ENCODE measurements at regions not wholly inside any gene's neighbourhood (a gene's known extent, or its start where the extent isn't known, plus 50 kb on each side); places are given as distances from the start of the nearest gene placed in this dataset.

DNA sequence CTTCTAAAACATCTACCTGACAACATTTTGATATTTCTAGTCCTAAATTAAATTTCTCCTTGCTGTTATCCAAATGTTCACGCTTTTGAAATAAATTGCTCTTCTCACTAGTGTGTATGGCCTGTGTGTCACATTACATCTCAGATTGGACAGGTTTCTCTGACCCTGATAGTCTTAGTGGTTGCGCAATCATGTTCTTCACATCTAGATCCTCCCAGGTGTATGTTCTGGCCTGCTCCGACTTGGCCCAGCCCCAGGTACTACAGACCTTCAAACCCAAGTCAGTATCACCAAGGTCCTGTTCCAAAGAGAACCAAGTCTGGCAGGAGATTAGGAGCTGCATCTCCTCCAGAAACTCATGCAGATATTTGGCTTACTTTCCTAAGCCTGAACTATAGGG is 209.5 kb downstream of the ASCL1 start:
- Histone ChIP-seq H3K4me3 (ENCODE audit: low read length) (no peak overlapping the region), H3K36me3 (replicated peaks; ENCODE audit: low read depth, low read length) (no peaks in the 10 kb centered on the region)

DNA sequence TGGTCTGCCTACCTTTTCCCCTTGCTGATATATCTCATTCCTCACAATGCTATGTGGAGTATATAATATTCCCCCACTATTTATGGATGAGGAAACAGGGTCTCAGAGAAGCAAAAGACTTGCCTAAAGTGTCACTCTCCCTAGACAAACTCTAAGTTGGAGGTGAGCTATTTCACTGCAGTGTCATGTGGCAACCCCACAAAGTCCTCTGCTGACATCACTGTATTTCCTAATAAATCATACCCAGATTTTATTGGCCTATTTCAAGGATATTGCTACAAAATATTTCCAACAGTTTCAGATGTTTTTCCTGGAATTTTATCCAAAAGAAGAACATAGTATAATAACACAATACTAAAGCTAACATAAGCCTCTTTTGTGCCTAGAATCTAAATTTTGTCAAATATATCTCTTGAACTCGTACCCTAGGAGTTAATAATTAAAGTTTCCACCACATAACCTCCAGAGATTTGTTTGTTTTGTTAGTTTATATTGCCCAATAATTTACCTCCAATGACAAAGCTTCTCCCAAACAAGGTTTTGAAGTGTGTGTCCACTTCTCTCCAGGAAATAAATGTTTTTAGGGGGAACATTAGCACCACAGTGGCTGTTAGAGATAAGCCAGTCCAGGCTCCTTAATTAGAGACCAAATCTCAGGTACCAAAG is 215.1 kb downstream of the ASCL1 start:
- Histone ChIP-seq H3K9ac (ENCODE audit: low read length) (no peak overlapping the region), H3K9me3 (ENCODE audit: insufficient read depth, low read length) (no peaks in the 10 kb centered on the region), H3K79me2 (ENCODE audit: low read length) (no peaks in the 10 kb centered on the region), H3K4me3 (ENCODE audit: low read length) (no peak overlapping the region), H2AFZ (ENCODE audit: low read depth, low read length) (no peak overlapping the region), H3K27me3 (ENCODE audit: low read depth, low read length) (no peaks in the 10 kb centered on the region), H3K4me2 (ENCODE audit: low read length) (no peak overlapping the region), H3K27ac (ENCODE audit: low read length) (no peak overlapping the region), H4K20me1 (ENCODE audit: insufficient read depth, low read length) (no peaks in the 10 kb centered on the region), H3K4me1 (ENCODE audit: low read length) (no peaks in the 10 kb centered on the region), H3K36me3 (replicated peaks; ENCODE audit: low read depth, low read length) (no peaks in the 10 kb centered on the region)
- TF ChIP-seq, protein P1, sequence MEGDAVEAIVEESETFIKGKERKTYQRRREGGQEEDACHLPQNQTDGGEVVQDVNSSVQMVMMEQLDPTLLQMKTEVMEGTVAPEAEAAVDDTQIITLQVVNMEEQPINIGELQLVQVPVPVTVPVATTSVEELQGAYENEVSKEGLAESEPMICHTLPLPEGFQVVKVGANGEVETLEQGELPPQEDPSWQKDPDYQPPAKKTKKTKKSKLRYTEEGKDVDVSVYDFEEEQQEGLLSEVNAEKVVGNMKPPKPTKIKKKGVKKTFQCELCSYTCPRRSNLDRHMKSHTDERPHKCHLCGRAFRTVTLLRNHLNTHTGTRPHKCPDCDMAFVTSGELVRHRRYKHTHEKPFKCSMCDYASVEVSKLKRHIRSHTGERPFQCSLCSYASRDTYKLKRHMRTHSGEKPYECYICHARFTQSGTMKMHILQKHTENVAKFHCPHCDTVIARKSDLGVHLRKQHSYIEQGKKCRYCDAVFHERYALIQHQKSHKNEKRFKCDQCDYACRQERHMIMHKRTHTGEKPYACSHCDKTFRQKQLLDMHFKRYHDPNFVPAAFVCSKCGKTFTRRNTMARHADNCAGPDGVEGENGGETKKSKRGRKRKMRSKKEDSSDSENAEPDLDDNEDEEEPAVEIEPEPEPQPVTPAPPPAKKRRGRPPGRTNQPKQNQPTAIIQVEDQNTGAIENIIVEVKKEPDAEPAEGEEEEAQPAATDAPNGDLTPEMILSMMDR (IDR thresholded peaks at IDR 0.05; ENCODE audit: low read depth, low read length), result no peak
- no peak for TF ChIP-seq EZH2phosphoT487 (IDR thresholded peaks at IDR 0.05; ENCODE audit: low read depth)

More for the DNA sequence above, 209.5 kb downstream of the ASCL1 start:
- TF ChIP-seq EZH2phosphoT487 (IDR thresholded peaks at IDR 0.05; ENCODE audit: low read depth), result no peak
- TF ChIP-seq, protein P1 (IDR thresholded peaks at IDR 0.05; ENCODE audit: low read depth, low read length), result no peak
- Histone ChIP-seq H3K4me1 (ENCODE audit: low read length) (no peaks in the 10 kb centered on the region), H3K4me2 (ENCODE audit: low read length) (no peak overlapping the region), H3K27ac (ENCODE audit: low read length) (no peak overlapping the region), H3K79me2 (ENCODE audit: low read length) (no peaks in the 10 kb centered on the region), H3K9me3 (ENCODE audit: insufficient read depth, low read length) (no peaks in the 10 kb centered on the region), H2AFZ (ENCODE audit: low read depth, low read length) (no peak overlapping the region), H3K9ac (ENCODE audit: low read length) (no peak overlapping the region), H3K27me3 (ENCODE audit: low read depth, low read length) (no peaks in the 10 kb centered on the region), H4K20me1 (ENCODE audit: insufficient read depth, low read length) (no peaks in the 10 kb centered on the region)

DNA sequence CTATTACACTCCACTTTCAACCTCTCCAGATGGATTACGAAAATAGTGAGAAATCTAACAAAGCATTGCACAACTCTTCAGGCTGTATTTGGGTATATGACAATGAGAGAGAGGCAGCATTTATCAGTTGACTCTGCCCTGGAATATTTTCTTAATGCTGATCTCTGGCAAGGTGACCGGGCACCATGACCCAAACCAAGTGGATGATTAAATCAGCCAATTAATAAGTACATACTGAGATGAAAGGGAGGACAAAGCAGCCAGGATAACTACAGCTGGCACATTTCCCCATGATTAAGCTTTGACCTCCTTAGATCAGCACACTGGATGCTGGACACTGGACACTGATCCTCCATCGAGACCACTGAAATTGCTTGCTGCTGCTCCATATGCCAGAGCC is 218.2 kb downstream of the ASCL1 start:
- Histone ChIP-seq H2AFZ (ENCODE audit: low read depth, low read length) (no peak overlapping the region), H3K9ac (ENCODE audit: low read length) (no peak overlapping the region), H3K27me3 (ENCODE audit: low read depth, low read length) (no peaks in the 10 kb centered on the region), H3K27ac (ENCODE audit: low read length) (no peak overlapping the region), H3K4me1 (ENCODE audit: low read length) (no peaks in the 10 kb centered on the region; the same call in 1 of the 2 replicates), H3K4me3 (ENCODE audit: low read length) (no peak overlapping the region), H3K36me3 (replicated peaks; ENCODE audit: low read depth, low read length) (no peaks in the 10 kb centered on the region), H3K4me2 (ENCODE audit: low read length) (no peak overlapping the region), H3K9me3 (ENCODE audit: insufficient read depth, low read length) (no peaks in the 10 kb centered on the region), H3K79me2 (ENCODE audit: low read length) (no peaks in the 10 kb centered on the region), H4K20me1 (ENCODE audit: insufficient read depth, low read length) (no peaks in the 10 kb centered on the region)
- TF ChIP-seq, protein P1 (IDR thresholded peaks at IDR 0.05; ENCODE audit: low read depth, low read length), result no peak
- no peak for TF ChIP-seq EZH2phosphoT487 (IDR thresholded peaks at IDR 0.05; ENCODE audit: low read depth)

DNA sequence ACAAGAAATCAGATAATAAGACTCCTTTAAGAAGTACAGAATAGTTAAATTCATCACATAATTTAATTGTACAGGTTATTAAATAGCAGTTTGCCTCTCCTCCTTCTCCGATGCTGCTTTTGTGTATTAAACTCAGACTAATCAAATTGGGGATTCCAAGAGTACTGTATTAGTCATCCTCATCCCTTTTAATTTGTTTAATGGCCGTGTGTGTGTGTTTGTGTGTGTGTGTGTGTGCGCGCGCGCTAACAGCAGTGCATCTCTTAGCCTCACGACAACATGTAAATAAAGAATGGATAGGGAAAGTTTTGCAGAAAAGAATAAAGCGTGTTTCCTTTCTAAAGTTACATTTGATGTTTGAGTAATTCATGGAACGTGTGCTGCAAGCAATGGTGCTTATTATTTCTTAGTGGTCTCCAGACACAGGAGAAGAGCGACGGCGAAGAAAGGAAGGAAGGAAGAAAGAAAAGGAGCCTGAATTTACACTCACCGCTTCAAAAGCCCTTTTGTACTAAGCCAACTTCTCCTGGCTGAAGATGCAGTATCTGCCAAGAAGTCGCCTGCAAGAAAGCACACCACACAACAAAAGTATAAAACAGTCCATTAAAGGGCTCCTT is 220.3 kb downstream of the ASCL1 start:
- Histone ChIP-seq H3K36me3 (replicated peaks; ENCODE audit: low read depth, low read length) (no peaks in the 10 kb centered on the region), H4K20me1 (ENCODE audit: insufficient read depth, low read length) (no peaks in the 10 kb centered on the region), H3K9ac (ENCODE audit: low read length) (no peak overlapping the region), H3K27ac (ENCODE audit: low read length) (no peak overlapping the region), H3K4me2 (ENCODE audit: low read length) (no peak overlapping the region), H3K4me3 (ENCODE audit: low read length) (no peak overlapping the region), H2AFZ (ENCODE audit: low read depth, low read length) (no peak overlapping the region), H3K9me3 (ENCODE audit: insufficient read depth, low read length) (no peaks in the 10 kb centered on the region), H3K79me2 (ENCODE audit: low read length) (no peaks in the 10 kb centered on the region), H3K27me3 (ENCODE audit: low read depth, low read length) (no peaks in the 10 kb centered on the region), H3K4me1 (ENCODE audit: low read length) (peaks cover 14% of the 10 kb centered on the region)
- no peak for TF ChIP-seq EZH2phosphoT487 (IDR thresholded peaks at IDR 0.05; ENCODE audit: low read depth)
- TF ChIP-seq, protein P1 (IDR thresholded peaks at IDR 0.05; ENCODE audit: low read depth, low read length), result no peak

All from OCI-LY3 (cell line).